ENCODE measurements at regions not wholly inside any gene's neighbourhood (a gene's known extent, or its start where the extent isn't known, plus 50 kb on each side); places are given as distances from the start of the nearest gene placed in this dataset.

DNA sequence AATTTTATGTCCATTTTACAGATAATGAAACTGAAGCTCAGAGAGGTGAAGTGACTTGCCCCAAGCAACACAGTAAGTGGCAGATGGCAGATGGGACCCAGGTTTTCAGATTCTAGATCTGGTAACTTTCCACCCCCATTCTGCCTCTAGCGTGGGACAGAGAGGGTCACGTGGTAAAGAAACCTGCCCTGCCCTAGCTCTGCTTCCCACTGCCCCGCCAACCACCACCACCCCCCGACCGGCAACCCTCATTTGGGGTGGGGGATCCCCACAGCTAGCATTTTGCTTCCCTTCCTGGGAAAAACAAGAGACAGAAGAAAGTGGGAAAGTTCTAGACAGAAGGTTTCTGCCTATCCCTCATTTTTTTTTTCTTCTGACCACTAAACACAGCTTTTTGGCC lies 172.5 kb downstream of the ACTL7B start:
- TF ChIP-seq, protein P1, sequence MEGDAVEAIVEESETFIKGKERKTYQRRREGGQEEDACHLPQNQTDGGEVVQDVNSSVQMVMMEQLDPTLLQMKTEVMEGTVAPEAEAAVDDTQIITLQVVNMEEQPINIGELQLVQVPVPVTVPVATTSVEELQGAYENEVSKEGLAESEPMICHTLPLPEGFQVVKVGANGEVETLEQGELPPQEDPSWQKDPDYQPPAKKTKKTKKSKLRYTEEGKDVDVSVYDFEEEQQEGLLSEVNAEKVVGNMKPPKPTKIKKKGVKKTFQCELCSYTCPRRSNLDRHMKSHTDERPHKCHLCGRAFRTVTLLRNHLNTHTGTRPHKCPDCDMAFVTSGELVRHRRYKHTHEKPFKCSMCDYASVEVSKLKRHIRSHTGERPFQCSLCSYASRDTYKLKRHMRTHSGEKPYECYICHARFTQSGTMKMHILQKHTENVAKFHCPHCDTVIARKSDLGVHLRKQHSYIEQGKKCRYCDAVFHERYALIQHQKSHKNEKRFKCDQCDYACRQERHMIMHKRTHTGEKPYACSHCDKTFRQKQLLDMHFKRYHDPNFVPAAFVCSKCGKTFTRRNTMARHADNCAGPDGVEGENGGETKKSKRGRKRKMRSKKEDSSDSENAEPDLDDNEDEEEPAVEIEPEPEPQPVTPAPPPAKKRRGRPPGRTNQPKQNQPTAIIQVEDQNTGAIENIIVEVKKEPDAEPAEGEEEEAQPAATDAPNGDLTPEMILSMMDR (IDR thresholded peaks at IDR 0.05; ENCODE audit: low read depth, low read length) = no peak
- no peak for TF ChIP-seq EZH2phosphoT487 (IDR thresholded peaks at IDR 0.05; ENCODE audit: low read depth)
